COLO668 (cell line): ENCODE measurements at regions not wholly inside any gene's neighbourhood (a gene's known extent, or its start where the extent isn't known, plus 50 kb on each side); places are given as distances from the start of the nearest gene placed in this dataset.
"Not testable (repeated sequence)": the region's sequence is repeated elsewhere in the genome, so short reads cannot be mapped to it uniquely, and the experiment has no call there.

Source experiments
- DNase-seq: peaks from one replicate; lab custom pipeline; 2025; ENCODE audit not compliant: unreplicated experiment; lab: John Stamatoyannopoulos, UW

DNA sequence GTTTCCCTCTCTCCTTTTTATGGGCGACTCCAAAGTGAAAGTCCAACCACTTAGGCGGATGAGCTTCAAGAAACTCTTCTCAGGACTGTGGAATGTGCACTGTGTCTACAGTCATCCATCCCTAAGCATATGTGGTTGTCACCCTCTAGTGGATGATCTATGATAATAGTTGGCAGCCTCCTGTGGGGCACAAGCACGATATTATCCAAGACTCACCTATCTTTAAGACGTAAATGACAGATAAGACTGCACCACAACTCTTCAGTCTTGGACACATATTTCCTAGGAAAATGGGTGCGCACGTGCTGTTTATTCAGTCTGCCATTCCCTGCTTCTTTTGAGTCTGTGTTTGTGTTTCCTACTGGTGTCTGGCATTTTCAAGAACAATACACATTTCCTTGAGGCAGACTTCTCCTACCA, 145.5 kb upstream of the CTAGE1 start:
- DNase-seq = peak; percentile 19

DNA sequence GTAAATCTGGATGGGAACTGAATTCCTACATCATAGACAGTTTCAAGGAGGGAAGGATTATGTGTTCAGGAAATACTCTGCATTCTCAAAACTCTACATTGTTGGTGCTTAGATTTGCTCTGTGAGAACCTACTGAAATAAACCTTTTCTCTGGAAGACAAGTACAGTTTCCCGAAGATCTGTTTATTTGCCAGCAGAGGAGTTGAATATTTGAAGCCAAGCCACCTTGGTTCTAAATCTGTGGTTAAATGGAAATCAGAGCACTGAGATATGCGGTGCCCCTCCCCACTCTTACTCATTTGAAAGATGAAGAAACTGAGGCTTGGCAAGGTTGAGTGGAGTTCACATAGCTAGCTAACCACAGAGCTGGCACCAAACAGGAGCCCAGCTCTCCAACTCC, 146.3 kb upstream of the CTAGE1 start:
- DNase-seq = no peak

DNA sequence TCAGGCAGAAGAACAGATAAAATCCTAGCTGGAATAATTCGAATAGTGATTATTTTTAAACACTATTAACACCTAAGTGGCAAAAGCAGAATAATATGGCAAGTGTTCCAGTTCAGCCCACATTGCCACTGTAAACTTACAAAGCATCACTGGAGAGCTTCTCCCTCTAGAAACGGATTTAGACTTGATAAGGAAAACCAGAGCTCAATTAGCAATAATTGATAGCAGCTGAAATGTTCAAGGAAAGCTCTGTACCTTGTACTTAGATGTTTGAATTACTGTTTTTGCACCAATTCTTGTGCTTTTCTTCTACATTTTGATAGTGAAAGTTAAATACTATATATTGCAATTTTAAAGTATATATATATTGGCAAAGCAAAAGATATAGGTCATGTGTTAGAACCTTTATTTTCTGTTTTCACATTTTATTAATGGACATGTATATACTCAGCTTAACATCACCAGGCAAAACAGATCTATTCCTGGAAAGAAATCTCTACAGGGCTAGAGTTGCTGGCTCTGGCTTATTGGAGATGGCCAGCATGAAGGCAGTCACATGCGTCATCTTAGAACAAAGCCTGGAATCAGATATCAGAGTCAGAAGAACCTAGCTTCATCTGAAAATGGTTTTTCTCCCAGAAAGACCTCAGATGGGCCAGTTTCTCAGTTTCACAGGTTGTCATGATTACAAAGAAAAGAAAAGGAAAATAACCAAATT, 149.1 kb upstream of the CTAGE1 start:
- no peak for DNase-seq

DNA sequence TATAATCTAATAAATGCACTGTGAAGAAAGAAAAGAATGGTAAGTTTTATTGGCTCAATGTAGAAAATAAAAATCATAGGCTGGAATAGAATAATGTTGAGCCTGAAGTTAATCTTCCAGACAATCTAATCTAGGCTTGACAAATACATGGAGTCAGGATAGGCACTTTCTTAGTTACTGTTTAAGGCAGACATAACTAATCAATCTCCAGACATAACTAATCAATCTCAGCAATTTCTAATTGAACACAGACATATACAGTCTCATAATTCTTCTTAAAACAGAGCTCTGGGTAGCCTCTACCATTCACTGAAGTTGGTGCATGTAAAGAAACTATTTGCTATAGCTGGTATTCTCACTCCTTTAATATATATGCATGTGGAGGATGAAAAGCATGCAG, 150.1 kb upstream of the CTAGE1 start:
- no peak for DNase-seq

DNA sequence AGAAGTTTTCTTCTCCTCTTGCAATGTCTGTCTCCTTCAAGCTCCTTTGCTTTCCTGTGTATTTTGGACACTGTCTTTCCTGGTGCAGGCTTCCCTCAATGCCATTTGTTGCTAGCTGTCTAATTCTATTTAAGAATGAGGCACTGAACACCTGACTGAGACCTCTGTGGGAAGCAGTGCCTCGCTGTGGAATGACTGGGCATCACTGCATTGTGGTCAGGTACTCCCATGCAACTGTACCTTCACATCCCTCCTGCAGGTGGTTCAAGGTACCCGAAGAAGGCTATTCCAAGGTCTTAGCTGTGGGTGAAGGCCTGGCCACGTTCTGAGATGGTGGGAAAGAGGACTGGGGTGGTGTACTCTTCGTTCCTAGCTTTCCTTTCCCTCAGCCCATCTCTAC, 152.8 kb upstream of the CTAGE1 start:
- no peak for DNase-seq

DNA sequence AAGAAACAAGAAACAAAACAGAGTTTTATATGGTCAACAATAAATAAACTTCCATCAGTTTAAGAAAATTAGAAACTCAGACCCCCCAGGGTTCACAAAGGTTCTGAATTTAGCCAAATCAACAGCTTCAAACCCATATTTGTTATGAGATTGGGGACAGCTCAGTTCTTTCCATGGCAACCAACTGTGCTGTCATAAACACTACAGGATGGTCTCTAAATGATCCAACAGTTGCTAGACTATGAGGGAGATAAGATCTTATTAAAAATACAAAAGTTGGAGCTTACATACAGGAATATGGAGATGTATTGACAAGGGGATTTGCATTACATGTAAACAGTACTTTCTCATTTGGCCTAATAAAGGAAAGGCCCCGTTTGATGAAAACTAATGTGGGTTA, 154.6 kb upstream of the CTAGE1 start:
- no peak for DNase-seq

DNA sequence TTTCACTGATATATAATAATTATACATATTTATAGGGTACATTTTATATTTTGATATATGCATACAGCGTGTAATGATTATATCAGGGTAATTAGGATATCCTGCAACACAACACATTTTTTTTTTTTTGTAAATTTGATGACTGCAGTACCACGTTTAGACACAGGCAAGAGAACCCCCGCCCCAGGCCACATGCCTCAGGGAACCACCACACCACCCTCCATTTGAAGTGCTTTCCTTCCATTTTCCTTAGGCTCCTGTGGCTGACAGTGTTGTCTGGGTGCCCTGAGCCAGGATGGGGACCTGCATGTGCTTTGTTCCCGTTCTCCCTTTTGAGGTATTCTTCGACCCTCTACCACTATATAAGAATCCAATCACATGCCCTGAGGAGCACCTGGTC, 161.6 kb upstream of the CTAGE1 start:
- DNase-seq = no peak

DNA sequence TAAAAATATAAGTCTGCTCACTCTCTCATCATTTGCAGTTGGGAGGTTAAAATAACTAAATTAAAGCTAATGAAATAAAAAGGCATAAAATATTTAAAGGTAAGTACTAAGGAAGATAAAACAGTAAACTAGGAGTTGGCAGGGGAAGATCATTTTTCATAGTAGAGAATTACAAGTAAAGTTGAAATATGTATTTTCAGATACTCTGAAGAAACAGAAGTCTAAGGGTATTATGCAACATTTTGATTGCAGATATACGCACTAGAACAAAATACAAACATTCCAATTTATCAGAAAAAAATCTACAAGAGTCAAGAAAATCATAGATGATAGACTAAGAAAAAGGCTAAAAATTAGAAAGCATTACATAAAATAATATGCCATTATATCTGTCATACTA, 167.6 kb upstream of the CTAGE1 start:
- DNase-seq = no peak

DNA sequence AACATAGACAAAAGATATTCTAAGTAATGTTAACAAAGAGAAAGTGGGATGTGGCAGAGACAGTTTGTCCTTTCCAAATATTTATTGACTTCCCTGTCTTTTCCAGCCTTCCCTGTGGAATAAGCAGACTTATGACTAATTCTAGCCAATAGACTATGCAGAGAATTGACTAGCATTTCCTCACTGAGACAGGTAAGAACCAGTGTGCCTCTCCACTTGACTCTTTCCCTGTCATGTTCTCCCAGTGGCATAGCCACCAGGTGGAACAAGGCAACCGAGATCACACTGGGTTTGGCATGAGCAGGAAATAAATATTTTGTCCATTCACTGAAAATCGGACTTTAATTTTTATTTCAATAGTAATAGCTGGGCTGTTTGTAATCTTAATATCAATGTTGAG, 168.1 kb upstream of the CTAGE1 start:
- no peak for DNase-seq

DNA sequence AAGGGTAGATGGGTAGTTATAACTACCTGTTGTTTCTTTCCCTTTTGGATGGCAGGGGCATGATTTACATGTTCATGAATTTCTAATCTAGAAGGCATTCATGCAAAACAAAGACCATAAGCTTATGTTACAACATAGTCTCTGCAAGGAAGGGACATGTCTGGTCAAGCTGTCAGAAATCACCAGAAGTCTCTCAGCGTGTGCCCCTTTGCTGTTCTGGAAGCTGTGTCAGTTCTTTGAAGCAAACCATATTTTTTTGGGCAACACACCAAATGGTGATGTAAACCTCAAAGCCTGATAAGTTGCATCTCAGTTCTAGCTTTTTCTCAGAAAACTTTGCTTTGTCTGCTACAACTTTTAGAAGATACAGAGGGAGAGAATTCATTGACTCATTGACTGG, 173.5 kb upstream of the CTAGE1 start:
- no peak for DNase-seq

DNA sequence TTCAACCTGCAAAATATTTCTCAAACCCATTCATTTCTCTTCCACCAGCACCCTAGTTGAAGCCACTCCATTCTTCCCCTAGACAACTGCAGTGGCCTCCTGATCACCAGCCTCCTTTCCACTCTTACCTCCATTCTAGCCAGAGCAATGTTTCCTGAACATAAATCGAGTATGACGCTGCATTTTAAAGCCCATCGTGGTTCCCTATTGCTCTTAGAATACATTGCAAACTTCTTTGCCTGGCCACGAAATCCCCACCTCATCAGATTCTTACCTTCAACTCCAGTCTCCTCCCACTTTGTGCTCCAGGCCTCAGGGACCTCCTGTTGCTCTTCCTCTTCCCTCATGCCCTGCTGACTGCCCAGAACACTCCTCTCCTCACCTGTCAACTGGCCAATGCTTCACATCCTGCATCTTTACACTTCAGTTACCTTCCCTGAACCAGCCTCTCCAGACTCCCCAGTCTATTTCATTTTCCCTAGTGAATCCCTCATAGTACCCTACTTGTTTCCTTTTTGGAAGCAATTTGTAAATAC, 176.5 kb upstream of the CTAGE1 start:
- DNase-seq = no peak

DNA sequence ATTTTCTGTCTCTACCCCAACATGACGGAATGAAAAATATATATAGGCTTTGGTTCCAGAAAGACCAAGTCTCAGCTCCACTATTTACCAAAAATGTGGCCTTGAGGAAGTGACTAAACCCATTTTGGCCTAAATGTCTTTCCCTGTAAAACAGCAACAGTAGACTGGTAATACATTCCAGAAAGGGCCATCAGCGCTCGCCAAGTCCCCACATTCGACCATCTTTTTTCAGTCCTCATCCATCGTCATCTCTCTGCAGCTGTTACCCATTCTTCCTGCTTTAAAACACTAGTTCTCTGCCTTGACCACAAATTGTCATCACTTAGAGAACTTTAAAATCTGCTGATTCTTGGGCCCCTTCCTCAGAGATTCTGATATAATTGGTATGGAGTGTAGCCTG, 183.8 kb upstream of the CTAGE1 start:
- DNase-seq = no peak

DNA sequence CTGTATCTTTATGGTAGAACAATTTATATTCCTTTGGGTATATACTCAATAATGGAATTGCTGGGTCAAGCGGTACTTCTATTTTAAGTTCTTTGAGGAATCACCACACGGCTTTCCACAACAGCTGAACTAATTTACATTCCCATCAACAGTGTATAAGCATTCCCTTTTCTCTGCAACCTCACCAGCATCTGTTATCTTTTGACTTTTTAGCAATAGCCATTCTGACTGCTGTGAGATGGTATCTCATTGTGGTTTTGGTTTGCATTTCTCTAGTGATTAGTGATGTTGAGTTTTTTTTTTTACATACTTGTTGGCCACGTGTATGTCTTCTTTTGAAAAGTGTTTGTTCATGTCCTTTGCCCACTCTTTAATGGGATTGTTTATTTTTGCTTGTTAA, 184.7 kb upstream of the CTAGE1 start:
- DNase-seq = not testable (repeated sequence)

DNA sequence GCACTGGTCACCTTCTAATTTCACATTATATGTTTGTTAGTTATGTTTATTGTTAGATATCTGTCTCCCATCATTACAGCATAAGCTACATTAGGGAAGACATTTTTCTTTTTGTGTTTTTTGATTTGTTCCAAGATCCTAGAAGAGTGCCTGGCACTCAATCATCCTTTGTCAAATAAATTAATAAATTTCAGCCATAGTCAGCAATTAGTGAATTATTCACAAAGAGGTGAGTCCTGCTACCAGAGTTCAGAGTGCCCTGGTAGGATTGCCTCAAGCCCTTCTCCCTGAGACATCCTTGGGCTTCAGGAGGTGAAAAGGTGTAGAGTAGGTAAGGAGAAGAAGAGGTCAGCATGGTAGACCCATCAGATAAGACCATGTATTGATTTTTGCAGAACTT, 186.2 kb upstream of the CTAGE1 start:
- DNase-seq = no peak

DNA sequence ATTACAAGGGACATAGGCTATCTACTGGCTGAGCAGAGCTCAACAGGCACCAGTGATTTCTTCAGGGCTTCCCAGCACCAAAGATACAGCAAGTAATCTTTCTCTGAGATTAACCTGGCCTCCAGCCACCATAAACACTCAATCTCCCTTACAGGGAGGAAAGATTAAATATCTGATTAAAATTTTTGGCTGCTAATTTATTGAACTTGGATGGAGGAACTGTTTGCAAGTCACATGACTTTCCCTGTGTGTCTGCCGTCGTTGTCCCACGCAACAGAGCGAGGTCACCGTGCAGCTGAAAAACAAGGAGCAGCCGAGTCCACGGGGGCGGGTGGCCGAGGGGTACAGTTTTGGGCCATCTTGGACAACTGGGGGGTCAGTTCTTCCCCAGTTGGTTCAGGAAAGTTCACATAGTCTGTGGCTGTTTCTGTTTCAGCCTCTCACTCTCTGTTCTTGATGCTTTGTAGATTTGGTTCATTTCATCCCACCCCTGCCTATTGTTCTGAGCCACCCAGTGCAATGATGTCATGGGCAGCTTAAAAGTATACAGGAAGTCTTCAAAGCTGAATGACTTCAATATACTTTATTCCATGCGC, 186.8 kb upstream of the CTAGE1 start:
- DNase-seq = no peak

DNA sequence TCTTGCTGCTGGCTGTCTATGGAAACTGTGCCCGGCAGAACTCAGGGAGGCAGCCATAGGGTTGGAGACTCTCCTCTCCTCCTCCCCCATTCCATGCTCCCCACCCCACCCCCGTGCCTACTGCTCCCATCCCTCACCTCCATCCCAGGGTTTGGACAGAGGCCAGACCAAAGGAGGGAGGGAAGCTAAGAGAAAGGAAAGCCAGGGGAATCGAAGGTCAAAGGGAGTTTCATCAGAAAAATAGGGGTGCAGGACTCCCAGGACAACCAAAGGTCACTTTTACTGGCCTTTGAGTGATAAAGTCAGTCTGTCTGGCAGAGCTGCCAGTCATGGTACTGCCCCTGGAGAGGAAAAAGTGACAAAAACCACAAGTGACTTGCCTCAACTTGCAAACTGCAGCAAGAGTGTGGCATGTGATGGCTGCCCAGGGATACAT, 187.3 kb upstream of the CTAGE1 start:
- DNase-seq = no peak

DNA sequence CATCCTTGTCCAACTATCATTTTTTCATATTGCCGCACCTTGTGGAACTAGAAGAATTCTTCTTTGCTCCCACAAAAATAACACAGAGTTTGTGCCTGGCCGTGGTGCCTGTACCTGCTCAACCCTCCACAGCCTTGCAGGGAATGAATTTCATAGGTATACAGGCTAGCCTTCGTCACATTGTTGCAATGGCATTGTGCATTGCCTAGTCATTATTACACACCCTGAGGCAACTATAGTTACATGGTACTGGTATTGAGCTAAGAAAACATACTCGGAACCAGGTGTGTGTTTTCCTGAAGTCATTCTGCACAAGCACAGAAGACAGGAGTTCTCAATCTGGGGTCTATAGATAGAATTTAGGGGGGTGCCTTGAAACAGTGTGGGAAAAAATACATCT, 188.0 kb upstream of the CTAGE1 start:
- no peak for DNase-seq

DNA sequence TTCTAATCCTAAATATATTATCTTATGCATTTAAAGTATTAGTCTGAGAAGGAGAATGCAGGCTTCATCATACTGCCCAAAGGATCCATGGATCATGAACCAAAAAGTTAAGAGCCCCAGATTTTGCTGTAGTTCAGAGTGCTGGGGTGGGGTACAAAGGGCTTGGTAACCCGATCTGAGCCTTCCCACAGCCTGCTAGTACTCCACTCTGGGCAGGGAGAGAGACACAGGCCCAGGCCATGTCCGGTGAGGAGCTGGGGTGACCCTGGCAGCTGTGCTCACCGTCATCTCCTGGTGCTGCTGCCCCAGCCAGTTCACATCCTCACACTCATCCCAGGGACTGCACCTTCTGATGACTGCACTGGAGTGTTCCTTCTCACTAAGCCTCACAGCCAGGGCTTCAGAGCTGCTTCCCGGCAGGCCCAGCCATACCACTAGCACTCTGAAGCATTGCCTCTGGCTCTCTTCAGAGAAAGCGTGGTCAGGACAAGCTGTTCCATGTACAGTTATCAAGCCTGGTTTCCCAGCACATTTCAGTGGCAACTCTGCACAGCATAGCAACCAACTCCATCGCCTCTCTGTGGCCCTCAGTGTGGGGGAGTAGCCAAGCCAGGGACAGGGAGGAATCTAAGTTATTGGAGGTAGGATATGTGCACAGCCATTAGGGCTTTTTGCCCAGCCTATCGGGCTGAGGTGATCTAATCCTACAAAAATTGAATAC, 189.0 kb upstream of the CTAGE1 start:
- no peak for DNase-seq

DNA sequence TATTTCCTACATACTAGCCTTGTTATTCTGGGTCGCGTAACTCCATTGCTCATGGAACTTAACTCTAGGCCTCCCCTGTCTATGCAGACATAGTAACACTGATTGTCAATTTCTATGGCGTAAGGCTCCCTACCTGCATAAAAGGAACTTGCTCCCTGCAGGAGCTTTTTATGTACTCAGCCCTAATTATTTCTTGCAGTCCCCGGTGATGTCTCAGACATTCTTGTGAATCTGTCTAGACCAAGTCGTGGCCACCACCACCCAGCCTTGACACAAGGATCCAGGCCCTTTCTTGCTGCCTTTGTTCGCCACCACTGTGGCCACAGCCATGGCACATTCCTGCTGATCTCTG, 189.5 kb upstream of the CTAGE1 start:
- no peak for DNase-seq

DNA sequence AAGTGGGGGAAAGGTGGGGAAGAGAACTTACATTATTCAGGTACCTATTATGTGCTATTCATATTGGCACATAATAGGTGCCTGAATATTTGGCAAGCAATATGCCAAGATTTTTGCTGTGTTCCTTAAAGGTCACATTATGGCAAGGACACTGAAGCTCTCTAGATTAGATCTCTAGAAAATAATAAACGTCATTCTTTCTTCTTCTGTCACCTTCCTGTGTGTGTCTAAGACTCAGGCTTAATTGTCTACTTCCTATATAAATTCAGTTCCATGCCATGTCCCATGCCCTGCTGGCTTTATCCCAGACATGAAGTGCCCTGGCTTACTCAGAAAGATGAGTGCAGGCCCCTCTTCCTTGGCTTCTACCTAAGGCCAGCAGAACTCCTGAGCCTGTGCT, 191.1 kb upstream of the CTAGE1 start:
- no peak for DNase-seq

DNA sequence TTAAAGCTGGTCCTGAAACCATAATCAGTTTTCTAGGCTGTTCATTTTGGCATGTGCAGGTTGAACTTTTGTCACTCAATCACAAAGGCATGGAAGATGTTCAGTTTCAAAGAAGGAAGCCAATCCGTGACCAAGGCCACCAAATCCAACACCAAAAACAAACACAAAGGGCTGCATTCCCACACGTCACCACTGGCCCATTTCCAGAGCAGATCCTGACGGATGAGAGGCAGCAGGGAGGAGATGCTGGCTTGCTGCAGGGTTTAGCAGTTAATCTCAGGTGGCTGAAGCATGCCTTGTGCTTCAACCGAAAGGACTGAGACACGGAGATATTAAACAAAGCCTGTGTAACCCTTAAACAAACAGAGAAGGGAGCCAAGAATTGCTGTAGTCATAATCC, 191.9 kb upstream of the CTAGE1 start:
- DNase-seq = no peak

DNA sequence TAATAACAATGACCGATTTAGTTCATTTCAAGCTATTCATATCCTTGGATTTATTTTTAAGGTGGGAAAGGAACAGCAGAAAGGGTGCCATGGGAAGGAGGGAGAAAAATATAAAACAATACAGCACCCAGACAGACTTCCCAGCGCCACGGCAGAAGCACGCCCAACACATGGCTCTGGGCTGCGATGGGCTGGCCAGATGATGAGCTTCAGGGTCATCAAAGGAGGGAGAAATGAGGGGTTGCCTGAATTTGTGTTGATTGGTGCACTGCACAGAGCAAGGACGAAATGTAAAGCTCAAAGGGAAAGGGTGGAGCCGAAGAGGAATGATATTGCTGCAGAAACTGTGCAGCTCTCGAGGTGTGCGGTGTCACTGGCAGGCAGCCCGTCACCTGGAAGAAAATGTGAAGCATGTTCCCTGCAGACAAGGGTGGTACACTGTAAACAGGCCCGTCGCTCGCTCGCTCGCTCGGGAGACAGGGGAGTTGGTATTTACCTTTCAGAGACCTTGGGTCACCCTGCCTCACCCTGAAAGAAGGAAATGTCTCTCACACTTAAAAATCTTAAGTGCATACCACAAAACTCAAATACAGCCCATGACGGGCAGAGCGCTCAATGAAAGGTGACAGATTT, 195.5 kb upstream of the CTAGE1 start:
- DNase-seq = no peak
